ENCODE measurements at regions not wholly inside any gene's neighbourhood (a gene's known extent, or its start where the extent isn't known, plus 50 kb on each side); places are given as distances from the start of the nearest gene placed in this dataset.
A peak's percentile ranks its signal among the peaks of the same experiment; 100 is the strongest.
"Not testable (repeated sequence)": the region's sequence is repeated elsewhere in the genome, so short reads cannot be mapped to it uniquely, and the experiment has no call there.

DNA sequence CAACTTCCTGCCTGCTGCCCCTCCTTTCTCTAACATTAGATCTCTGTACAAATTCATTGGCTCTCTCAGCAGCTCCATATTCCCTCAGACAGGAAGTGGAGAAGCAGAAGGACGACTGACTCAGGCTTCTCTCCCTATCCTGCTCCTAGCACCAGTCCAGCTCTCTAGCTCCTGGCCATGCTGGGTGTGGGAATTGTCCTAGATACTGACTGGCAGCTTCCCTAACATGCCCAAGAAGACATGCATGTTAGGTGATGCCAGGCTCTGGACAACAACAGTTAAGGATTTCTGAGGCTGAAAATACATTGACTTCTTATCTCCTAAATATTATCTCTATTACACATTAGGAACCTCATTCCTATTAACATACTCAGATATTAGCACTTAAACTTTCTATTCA is 292.9 kb downstream of the IKZF2 start:
- no peak for FAIRE-seq

DNA sequence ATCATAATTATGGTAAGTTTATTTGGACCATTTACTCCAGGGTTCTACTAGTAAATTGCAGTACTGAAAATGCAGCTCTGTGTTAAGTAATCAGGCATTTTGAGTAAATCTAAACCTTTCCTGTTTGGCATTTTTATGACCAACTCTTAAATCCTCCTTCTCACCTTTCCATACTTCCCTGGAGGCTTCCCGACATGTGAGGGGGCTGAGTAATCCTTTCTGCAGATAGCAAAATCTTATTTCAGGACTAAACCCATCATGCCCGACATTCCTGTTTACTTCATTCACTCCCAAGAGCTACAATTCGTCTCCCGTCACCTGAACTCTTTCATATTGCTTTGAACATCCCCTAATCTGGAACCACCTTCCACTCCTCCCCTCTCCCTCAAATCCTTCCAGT is 296.6 kb downstream of the IKZF2 start:
- FAIRE-seq: no peak

DNA sequence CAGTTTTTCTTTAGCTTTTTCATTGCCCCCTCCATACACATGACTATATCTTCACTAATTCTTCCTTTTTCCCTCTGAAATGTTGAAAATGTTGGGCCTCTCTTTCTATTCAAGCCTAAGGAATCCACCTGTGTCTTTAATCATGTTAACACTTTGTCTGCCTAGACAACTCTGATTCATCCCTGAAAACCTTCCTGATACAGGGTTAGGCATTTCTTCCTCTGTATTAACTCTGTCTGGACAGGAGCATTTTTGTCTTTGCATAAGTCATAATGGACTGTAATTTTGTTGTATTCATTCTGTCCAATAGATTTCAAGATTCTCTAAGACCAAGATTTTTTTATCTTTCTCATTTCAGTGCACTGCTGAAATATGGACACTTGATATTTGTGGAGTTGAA is 297.3 kb downstream of the IKZF2 start:
- no peak for FAIRE-seq

DNA sequence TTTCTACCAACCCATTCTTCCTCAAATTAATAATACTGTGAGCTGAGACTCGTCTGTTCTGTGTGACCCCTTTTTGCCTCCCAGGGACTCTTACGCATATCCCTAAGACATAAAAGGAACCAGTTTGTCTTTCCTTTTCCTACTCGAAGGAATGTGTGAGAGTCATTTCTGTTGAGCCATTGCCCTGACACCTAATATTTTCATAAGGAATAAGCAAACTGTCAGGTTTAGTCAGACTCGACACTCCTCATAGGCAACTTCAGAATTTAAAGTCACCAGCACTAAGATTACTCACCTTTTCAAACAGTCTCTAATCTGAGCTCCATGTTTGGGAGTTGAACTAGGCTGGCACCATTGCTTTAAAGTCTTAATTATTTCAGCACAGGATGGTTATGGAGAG is 305.5 kb downstream of the IKZF2 start:
- FAIRE-seq: no peak

DNA sequence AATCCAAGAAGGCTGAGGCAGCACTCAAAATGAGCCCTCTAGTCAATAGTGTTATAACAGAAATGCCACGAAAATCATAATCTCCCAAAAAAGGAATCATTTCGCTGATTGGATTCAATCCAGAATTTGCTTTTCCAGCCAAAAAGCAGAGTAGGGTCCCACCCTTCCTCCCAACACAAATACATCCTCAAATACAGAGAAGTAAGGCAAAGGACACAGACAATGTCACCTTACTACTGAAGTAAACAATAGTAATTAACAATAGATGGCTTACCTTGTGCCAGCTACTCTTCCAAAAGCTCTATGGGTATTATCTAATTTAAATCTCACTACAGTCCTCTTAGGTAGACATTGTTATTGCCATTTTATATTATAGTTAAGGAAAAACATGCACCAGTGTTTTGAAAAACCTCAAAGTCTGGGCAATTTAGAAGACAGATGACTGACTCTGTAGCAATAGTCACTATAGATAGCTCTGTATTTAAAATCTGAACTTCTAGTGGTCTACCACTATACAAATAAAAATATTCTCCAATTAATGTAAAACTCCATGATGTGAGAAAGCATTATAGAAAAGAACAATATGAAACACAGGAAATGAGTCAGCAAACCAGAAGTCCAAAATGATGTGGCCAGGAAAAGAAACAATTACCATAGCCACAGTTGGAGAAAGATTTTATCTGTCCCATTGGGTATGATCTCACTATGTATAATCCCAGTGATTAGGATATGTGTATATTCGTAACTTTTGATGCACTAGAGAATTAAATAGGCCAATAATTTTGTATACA is 305.0 kb upstream of the ERBB4 start:
- no peak for FAIRE-seq

DNA sequence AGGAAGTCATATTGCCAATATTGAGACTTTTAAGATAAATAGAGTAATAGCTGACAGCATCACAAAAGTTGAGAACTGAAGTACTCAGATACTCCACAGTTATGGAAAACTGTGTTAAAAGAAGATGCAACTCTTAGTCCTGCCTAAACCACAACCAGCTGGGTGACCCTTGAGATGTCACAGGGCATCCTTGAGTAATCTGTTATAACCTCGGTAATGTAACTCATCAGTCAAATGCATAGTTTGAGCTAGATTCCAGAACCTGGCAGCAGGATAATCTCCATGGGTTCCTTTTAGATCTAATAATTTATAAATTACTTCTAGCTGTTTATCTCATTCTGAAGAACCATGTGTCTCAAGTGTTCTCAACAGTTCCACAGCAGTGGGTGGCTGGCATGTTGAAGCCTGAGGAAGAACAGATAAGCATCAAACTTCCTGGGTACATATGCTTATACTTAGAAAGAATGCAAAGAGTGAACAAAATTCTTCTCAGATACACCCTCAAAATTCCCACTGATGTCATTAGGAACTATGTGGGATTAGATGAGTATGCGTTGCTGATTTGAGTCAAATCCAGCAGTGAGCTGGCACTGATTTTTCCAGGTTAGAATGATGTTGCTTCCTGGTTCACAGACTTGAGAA is 304.1 kb upstream of the ERBB4 start:
- FAIRE-seq: no peak

DNA sequence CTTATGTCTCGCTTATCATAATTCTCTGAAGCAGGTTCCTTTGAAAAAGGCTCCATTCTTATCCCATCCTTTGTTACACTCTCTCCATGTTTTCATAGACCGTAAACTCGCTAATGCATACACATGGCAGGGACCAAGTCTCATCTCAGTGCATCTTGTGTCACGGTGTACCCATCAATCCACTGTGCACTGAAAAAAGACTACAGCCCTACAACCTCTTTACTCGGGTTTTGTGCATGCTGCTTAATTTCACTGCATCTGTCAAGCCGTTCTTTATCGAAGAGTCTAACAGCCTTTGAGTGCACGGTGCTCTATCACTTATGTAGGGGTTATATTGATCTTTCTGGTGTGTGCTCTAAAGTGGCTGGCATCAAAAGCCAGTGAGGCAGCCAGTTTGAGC is 302.9 kb upstream of the ERBB4 start:
- FAIRE-seq: no peak

DNA sequence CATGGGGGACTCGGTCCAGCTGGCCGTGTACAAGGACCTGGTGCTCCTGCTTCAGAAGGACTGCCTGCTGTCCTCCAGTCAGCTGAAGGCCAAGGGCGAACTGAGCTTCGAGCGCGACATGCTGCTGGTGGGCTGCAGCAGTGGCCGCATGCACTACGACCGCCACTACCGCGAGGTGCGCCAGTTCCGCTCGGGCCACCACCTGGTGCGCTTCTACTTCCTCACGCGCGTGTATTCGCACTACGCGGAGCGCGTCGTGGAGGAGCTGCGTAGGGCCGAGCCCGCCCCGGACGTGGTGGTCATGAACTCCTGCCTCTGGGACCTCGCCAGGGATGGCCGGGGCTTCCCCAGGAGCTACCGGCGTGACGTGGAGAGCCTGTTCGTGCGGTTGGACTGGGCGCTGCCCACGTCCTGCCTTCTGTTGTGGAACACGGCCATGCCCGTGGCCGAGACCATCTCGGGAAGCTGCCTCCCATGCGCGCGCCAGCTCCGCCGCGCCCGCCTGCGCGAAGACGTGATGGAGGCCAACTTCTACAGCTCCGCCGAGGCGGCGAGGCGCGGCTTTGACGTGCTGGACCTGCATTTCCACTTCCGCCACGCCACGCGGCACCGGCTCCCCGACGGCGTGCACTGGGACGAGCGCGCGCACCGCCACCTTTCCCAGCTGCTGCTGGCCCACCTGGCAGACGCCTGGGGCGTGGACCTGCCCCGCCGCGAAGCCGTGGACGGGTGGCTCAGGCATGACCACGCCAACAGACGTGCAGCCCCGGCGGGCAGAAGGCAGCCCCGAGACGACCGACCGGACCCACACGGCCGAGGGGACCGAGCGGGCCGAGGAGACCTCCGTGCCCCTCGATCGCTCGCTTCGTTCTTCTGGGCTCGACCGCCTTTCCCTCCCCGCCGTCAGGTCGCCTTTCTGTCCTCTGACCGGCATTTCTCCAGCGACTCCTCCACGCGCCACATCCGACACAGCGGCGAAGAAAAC is 293.9 kb upstream of the ERBB4 start:
- no peak for FAIRE-seq

DNA sequence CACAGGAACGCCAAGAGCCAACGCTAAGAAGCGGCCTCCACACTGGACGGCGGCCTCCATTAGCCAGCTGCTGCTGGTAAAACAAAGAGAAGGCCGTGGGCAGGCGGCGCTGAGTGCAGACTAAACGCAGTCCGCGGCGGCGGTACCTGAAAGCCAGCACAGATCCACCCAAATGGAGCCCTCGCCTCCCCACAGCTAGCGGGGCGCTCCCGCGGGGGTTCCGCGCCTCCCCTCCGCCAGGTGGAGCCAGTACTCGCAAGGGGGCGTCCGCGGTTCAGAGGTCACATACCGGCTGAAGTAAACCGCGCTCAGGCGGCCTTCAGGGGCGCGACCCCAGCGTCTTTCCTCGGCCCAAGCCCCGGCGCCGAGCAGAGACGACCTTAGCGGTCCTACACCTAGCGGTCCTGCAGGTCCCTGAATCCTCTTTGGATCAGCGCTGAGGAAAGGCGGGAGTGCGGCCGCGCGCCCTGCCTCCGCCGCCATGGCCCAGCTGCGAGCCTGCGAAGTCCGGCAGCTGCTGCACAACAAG is 293.1 kb upstream of the ERBB4 start:
- FAIRE-seq: no peak

DNA sequence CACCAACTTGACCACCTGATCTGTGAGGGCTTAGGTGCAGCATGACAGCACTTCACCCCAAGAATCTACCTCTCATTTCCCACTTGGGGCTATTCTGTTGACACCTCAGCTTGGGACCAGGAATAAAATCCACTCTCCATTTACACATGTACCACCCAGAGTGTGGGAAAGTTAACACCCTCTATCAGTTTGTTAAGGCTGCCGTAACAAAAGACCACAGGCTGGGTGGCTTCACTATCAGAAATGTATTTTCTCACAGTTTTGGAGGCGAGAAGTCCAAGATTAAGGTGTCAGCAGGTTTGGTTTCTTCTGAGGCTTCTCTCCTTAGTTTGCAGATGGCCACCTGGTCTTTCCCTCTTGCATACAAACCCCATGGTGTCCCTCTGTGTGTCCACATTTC is 277.7 kb upstream of the ERBB4 start:
- no peak for FAIRE-seq

DNA sequence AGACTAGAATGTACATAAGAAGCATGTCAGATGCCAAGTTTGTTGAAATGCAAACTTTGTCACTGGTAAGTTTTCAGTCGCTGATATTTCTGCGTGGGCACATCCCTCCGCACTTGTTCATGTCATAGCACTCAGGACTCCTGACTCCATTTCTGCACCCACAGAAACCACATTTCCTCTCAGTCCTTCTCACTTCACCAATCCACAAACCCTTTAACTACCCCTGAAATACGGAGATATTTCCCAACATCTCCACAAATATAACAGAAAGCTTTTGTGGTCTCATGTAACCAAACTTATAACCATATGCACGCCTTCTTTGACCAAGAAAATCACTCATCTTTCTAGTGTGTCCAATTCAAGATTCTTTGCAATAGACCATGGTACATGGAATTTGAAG is 276.9 kb upstream of the ERBB4 start:
- no peak for FAIRE-seq

DNA sequence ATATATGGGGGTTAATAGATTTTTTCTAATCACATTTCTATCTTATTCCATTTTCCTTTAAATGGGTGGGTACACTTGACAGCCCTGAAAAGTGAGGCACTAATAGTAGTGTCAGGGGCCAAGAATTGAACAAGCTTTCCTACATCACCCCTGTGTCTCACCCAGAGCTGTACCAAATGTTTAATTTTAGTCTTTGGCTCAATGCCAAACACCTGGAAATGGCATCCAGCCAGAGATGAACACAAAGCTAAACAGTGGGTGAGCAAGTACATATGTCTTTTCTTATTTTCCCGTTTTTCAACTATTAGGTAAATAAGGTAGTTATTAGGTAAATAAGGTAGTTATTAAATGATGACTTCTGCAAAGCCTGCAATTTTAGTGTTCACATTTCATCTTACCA is 276.3 kb upstream of the ERBB4 start:
- FAIRE-seq: no peak

DNA sequence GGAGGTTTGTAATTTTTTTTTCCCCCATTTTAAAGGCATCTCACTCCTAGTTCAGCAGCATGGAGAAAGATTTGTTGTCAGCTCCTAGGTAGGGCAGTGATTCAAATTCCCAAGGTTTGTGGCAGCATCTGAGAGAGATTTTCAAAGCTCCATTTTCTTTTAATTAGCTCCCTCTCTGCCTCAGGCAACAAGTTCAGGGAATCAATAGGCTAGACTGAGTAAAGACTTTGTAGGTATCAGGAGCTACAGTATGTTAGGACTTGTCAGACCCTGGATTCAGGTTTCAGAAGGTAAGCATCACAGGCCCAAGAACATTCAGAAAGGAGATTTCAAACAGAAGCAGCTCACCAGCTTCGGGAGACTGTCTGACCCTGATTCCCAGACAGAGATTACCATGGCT is 273.3 kb upstream of the ERBB4 start:
- FAIRE-seq: no peak

DNA sequence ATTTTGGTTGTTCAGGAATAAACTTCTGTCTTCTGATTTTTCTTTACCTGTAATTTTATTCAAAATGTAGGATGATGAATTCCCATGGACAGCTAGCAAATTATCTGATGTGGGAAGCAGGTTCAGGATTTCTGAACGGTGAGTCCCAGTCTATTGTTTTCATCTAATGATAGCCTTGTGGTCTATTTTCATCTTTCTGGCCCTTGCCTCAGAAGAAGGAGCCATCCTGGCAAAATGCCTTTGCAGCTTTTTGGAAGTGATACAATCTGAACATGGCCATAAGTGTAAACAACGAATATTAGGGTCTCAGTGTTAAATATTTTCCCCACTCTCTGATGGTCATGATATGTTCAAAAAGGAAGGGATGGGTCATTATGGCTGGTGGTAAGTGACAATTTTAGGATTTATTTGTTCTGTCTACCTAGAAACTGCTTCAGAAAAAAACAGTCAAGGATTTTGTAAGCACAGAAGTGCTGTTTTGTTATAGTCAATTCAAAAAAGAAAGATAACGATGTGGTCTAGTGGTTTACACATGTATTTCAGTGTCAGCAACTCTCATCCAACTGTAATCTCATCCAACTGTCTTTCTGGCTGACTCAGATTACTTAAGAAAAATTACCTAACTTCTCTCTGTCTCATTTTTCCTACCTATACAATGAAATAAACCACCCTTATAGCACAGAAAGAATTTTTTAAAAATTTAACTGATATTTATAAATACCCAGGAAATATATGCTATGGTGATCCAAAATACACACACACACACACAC is 272.6 kb upstream of the ERBB4 start:
- FAIRE-seq: no peak

DNA sequence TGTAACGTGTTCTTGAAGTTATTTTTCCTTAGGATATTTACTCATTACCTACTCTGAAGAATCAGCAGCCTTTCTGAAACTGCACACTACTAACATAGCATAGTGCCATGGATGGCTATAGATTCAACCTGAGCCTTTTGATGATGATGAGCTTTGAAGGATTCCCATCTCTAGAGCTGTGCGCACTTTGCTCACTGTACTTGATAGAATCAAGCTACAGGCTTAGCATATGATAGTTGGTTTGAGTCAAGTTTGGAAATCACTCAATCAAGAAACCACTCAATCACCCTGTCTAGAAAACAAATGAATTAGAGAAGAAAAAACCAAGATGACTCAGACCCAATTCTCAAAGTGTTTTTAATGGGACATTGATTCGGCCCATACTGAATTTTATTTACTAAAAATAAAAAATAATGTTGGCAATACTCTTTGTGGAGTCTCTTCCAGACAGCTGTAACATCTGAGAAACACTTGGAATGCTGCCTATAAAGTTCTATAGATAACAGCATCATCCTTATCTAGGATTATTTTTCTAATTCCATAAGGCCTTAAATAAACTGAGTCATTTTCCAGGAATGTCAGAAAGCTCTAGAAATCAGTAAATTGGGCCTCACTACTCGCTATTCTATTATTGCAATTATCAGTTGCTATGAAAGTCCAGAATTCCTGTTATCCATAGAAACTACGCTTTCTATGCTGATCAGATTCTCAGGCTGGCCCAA is 259.0 kb upstream of the ERBB4 start:
- FAIRE-seq: no peak

DNA sequence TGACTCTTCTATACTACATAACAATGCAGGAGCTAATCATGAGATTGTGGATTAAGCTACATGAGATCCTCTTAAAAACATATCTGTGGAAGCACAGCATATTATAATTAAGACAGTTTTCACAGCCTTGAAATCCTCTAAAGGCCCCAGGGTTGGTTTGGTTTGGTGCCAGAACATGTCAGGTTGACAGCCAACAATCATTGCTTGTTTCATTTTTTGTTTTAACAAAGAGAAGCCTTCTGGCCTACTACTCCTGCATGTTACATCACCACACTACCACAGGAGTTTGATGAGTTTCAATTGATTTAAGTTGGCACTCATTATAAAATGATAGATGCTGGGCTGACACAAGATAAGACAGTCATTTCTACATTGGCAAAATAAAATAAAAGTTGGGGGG is 255.9 kb upstream of the ERBB4 start:
- FAIRE-seq: no peak

DNA sequence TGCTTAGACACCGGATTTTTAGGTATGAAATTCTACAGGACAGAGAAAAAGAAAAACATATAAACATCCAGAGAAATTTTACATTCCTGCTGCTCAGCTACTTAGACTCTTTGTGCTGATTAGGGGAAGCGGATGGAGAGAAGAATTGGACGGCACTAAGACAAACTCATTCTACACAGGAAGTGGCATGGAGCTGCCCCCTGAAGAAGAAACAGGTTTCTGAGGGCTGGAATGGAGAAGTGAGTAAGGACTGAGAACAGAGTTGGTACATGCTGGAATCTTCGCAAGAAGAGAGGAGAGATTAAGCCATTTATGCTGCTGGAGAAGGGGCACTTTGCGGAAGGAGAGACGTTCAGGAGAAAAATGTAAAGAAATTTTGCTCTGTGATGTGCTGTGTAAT is 253.0 kb upstream of the ERBB4 start:
- no peak for FAIRE-seq

DNA sequence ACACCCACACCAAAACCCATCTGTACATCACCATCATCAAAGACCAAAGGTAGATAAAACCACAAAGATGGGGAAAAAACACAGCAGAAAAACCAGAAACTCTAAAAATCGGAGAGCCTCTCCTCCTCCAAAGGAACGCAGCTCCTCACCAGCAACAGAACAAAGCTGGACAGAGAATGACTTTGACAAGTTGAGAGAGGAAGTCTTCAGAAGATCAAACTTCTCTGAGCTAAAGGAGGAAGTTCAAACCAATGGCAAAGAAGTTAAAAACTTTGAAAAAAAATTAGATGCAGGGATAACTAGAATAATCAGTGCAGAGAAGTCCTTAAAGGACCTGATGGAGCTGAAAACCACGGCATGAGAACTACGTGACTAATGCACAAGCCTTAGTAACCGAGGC is 247.5 kb upstream of the ERBB4 start:
- FAIRE-seq: not testable (repeated sequence)

DNA sequence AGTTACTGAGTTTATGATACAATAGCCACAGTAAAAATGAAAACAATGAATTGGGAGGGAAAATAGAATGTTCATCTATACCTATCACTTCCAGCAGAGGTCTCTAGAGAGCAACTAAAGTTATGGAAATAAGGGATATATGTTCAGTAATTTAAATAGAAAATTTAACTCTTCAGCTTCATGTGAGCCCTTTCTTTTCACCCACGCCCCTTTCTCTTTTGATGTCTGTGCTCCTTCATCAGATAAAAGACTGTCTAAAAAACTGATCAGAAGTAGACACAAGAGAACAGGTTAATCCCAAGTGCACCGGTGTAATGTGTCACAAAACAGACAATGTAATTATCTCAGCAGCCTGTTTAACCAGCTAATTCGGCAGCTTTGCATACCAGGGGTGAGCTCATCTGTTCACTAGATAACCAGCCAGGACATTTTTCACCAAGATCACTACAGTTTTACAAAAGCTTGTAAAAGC is 238.5 kb upstream of the ERBB4 start:
- peak; percentile 95 for FAIRE-seq

DNA sequence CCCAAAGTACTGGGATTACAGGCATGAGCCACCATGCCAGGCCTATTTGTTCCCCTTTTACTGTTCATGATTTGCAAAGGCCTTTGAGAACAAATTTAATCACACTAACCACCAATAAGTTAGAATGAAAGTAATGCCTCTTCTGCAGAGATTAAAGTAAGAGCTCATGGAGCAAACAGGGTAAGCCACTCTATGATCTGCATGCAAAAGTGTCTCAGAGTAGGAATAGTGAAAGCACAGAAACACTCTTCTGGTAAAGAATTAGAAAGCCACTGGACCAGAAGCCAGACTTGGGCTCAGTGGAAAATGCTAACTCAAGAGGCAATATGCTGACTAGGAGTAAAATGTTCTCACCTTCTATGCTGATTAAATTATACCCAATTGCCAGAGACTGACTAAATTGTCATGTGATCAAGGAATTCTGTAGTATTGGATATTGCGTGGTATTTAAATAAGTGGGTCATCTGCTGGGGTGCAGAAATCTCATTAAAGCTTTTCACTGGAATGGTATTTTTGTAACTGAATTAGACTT is 235.3 kb upstream of the ERBB4 start:
- FAIRE-seq: no peak

DNA sequence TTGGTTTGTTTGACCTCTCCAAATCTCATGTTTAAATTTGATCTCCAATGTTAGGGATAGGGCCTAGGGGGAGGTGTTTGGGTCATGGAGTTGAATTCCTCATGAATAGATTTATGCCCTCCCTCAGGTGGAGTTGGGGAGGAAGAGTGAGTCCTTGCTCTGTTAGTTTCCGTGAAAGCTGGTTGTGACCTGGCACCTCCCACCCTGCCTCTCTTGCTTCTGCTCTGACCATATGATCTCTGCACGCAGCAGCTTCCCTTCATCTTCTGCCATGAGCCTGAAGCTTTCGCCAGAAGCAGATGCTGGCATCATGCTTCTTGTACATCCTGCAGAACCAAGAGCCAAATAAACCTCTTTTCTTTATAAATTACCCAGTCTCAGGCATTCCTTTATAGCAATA is 231.6 kb upstream of the ERBB4 start:
- FAIRE-seq: no peak

Measured in TTC549 (cell line).